Activated T-cell treated with anti-CD3 and anti-CD28 coated beads, Interleukin-2, amount 50 U/mL, for 72 hours (primary cell): ENCODE measurements at regions not wholly inside any gene's neighbourhood (a gene's known extent, or its start where the extent isn't known, plus 50 kb on each side); places are given as distances from the start of the nearest gene placed in this dataset.
"Not testable (repeated sequence)": the region's sequence is repeated elsewhere in the genome, so short reads cannot be mapped to it uniquely, and the experiment has no call there.

Experiments
- ATAC-seq, 2 donors: fragments of 150-1000 bp; cut with Tn5 transposase; replicated peaks in 1 of 2; 2 replicates each; pipeline ENCODE4 v1.10.0; 2021; ENCODE audit warnings: moderate library complexity in 2 of 2, mild to moderate bottlenecking in 1 of 2
- DNase-seq, 2 donors: peaks; one replicate each; pipeline ENCODE4 v3.0.0; 2021 to 2022; ENCODE audit warnings: mixed read lengths in 1 of 2
- H3K27ac Mint-ChIP-seq: one replicate; pipeline ENCODE4 v1.8.0; 2022; ENCODE audit warnings: mild to moderate bottlenecking, moderate library complexity, mixed read lengths
- H3K27me3 Mint-ChIP-seq: one replicate; pipeline ENCODE4 v1.8.0; 2022; ENCODE audit warnings: low read depth, mixed read lengths
- H3K36me3 Mint-ChIP-seq, 2 donors: one replicate each; pipeline ENCODE4 v1.8.0; 2022; ENCODE audit warnings: mixed read lengths in 2 of 2, mild to moderate bottlenecking in 1 of 2; ENCODE audit not compliant: insufficient read depth in 2 of 2
- H3K4me1 Mint-ChIP-seq: one replicate; pipeline ENCODE4 v1.8.0; 2022; ENCODE audit warnings: low read depth, mixed read lengths
- H3K4me3 Mint-ChIP-seq, 2 donors: one replicate each; pipeline ENCODE4 v1.8.0; 2022; ENCODE audit warnings: mild to moderate bottlenecking in 2 of 2, mixed read lengths in 2 of 2, moderate library complexity in 2 of 2
- H3K9me3 Mint-ChIP-seq, 2 donors: one replicate each; pipeline ENCODE4 v1.8.0; 2022; ENCODE audit warnings: mixed read lengths in 2 of 2

GRCh38 chr17:77544347-77545110, 403.8 kb downstream of the SEC14L1 start:
- ATAC-seq: no peak
- Mint-ChIP-seq H3K36me3 (no peaks in the 10 kb centered on the region), H3K27me3 (peaks cover 5% of the 10 kb centered on the region), H3K4me1 (peaks cover 12% of the 10 kb centered on the region), H3K4me3 (no peak overlapping the region), H3K27ac (no peak overlapping the region), H3K9me3 (no peaks in the 10 kb centered on the region)
- no peak for DNase-seq

GRCh38 chr17:77546772-77547241, 406.0 kb downstream of the SEC14L1 start:
- no peaks in the 10 kb centered on the region for H3K36me3 Mint-ChIP-seq
- no peaks in the 10 kb centered on the region for H3K9me3 Mint-ChIP-seq
- no peak overlapping the region for H3K4me3 Mint-ChIP-seq
- no peak overlapping the region for H3K27ac Mint-ChIP-seq
- DNase-seq (no peak), ATAC-seq (no peak)
- H3K4me1 Mint-ChIP-seq: peaks cover 12% of the 10 kb centered on the region
- peaks cover 5% of the 10 kb centered on the region for H3K27me3 Mint-ChIP-seq

GRCh38 chr17:77548967-77549366, 408.2 kb downstream of the SEC14L1 start:
- no peaks in the 10 kb centered on the region for H3K9me3 Mint-ChIP-seq

GRCh38 chr17:77549726-77550366, 408.7 kb upstream of the TNRC6C start:
- H3K27me3 Mint-ChIP-seq: peaks cover 5% of the 10 kb centered on the region
- DNase-seq: no peak
- no peak for ATAC-seq
- no peaks in the 10 kb centered on the region for H3K9me3 Mint-ChIP-seq
- no peaks in the 10 kb centered on the region for H3K36me3 Mint-ChIP-seq
- H3K4me1 Mint-ChIP-seq: peaks cover 6% of the 10 kb centered on the region
- no peak overlapping the region for H3K27ac Mint-ChIP-seq
- H3K4me3 Mint-ChIP-seq: no peak overlapping the region

More at GRCh38 chr17:77548967-77549366, 408.2 kb downstream of the SEC14L1 start:
- ATAC-seq: no peak
- Mint-ChIP-seq H3K36me3 (no peaks in the 10 kb centered on the region), H3K4me3 (no peak overlapping the region), H3K27ac (no peak overlapping the region), H3K4me1 (peaks cover 6% of the 10 kb centered on the region), H3K27me3 (peaks cover 5% of the 10 kb centered on the region)
- DNase-seq: no peak

GRCh38 chr17:77553459-77554066, 404.9 kb upstream of the TNRC6C start:
- no peaks in the 10 kb centered on the region for H3K9me3 Mint-ChIP-seq
- H3K27ac Mint-ChIP-seq: no peak overlapping the region
- ATAC-seq (no peak), DNase-seq (no peak)
- H3K36me3 Mint-ChIP-seq: no peaks in the 10 kb centered on the region
- no peak overlapping the region for H3K4me3 Mint-ChIP-seq
- no peaks in the 10 kb centered on the region for H3K4me1 Mint-ChIP-seq
- H3K27me3 Mint-ChIP-seq: no peaks in the 10 kb centered on the region

- DNase-seq (no peak), ATAC-seq (no peak)
- Mint-ChIP-seq H3K27ac (no peak overlapping the region), H3K27me3 (peaks cover 8% of the 10 kb centered on the region), H3K4me3 (no peak overlapping the region), H3K36me3 (no peaks in the 10 kb centered on the region), H3K4me1 (peaks cover 9% of the 10 kb centered on the region), H3K9me3 (no peaks in the 10 kb centered on the region)
Measured at GRCh38 chr17:77555121-77555591, 403.3 kb upstream of the TNRC6C start.

- ATAC-seq: no peak
- Mint-ChIP-seq H3K27me3 (peaks cover 15% of the 10 kb centered on the region), H3K4me1 (peaks cover 9% of the 10 kb centered on the region), H3K27ac (no peak overlapping the region), H3K9me3 (no peaks in the 10 kb centered on the region), H3K4me3 (no peak overlapping the region), H3K36me3 (no peaks in the 10 kb centered on the region)
- DNase-seq: no peak
Measured at GRCh38 chr17:77555741-77556291, 402.7 kb upstream of the TNRC6C start.

GRCh38 chr17:77556383-77557061, 402.0 kb upstream of the TNRC6C start:
- no peak overlapping the region for H3K4me3 Mint-ChIP-seq
- H3K9me3 Mint-ChIP-seq: no peaks in the 10 kb centered on the region
- DNase-seq (no peak), ATAC-seq (no peak)
- no peaks in the 10 kb centered on the region for H3K36me3 Mint-ChIP-seq
- H3K27ac Mint-ChIP-seq: no peak overlapping the region
- peaks cover 9% of the 10 kb centered on the region for H3K4me1 Mint-ChIP-seq
- peaks cover 17% of the 10 kb centered on the region for H3K27me3 Mint-ChIP-seq

- ATAC-seq (peak; percentile 26 to 32), DNase-seq (peak in 1 of 2 donors; percentile 11)
- H3K36me3 Mint-ChIP-seq: no peaks in the 10 kb centered on the region
- H3K27ac Mint-ChIP-seq: no peak overlapping the region
- peaks cover 9% of the 10 kb centered on the region for H3K4me1 Mint-ChIP-seq
- H3K9me3 Mint-ChIP-seq: no peaks in the 10 kb centered on the region
- no peak overlapping the region for H3K4me3 Mint-ChIP-seq
- peaks cover 17% of the 10 kb centered on the region for H3K27me3 Mint-ChIP-seq
Measured at GRCh38 chr17:77558846-77559626, 399.5 kb upstream of the TNRC6C start.

GRCh38 chr17:77560381-77560780, 398.1 kb upstream of the TNRC6C start:
- Mint-ChIP-seq H3K27ac (no peak overlapping the region), H3K9me3 (no peaks in the 10 kb centered on the region), H3K4me1 (peaks cover 9% of the 10 kb centered on the region), H3K4me3 (no peak overlapping the region), H3K27me3 (peaks cover 17% of the 10 kb centered on the region), H3K36me3 (no peaks in the 10 kb centered on the region)
- no peak for DNase-seq
- no peak for ATAC-seq

- DNase-seq (no peak), ATAC-seq (no peak)
- Mint-ChIP-seq H3K36me3 (no peaks in the 10 kb centered on the region), H3K27ac (no peak overlapping the region), H3K4me3 (no peak overlapping the region), H3K27me3 (peaks cover 17% of the 10 kb centered on the region), H3K9me3 (no peaks in the 10 kb centered on the region), H3K4me1 (peaks cover 13% of the 10 kb centered on the region)
Measured at GRCh38 chr17:77560841-77561240, 397.7 kb upstream of the TNRC6C start.

- not testable (repeated sequence) for H3K4me3 Mint-ChIP-seq, H3K36me3 Mint-ChIP-seq, H3K27ac Mint-ChIP-seq, ATAC-seq, H3K9me3 Mint-ChIP-seq, DNase-seq
- H3K4me1 Mint-ChIP-seq: peaks cover 16% of the 10 kb centered on the region
- H3K27me3 Mint-ChIP-seq: peaks cover 17% of the 10 kb centered on the region
Measured at GRCh38 chr17:77562361-77562760, 396.1 kb upstream of the TNRC6C start.
